ENCODE measurements at regions not wholly inside any gene's neighbourhood (a gene's known extent, or its start where the extent isn't known, plus 50 kb on each side); places are given as distances from the start of the nearest gene placed in this dataset.
"Not testable (repeated sequence)": the region's sequence is repeated elsewhere in the genome, so short reads cannot be mapped to it uniquely, and the experiment has no call there.

DNA sequence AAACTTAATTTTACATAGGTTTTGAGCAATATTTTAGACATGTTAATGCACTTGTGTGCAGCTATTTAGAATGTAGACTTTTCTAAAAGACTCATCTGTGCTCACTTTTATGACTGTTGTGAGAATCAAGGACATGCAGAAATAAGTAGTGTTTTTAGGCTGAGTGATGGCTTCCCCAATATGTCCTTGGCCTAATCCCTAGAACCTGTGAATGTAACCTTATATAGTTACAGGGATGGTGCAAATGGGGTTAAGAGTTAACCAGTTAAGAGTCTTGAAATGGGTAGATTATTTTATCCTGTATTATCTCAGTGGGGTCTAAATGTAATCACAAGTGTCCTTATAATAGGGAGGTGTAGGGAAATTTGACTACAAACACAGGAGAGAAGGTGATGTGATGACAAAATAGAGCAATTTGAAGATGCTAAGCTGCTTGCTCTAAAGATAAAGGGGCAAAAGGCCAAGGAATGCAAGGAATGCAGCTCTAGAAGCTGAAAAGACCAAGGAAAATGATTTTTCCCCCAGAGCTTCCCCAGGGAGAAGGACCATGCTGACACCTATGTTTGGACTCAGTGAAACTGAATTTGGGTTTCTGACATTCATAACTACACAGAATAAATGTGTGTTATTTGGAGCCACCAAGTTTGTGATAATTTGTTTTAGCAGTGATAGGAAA, 298.0 kb upstream of the PAPPA start:
- Histone ChIP-seq H4K20me1 (ENCODE audit: insufficient read depth, low read length) (no peaks in the 10 kb centered on the region), H3K4me3 (replicated peaks in 1 of 3; ENCODE audit: insufficient read depth in 1 of 3, low read depth in 2 of 3, low read length in 3 of 3) (no peak overlapping the region), H3K4me1 (ENCODE audit: insufficient read depth, low read length) (no peaks in the 10 kb centered on the region), H3K36me3 (replicated peaks in 1 of 2; ENCODE audit: control insufficient read depth in 1 of 2, insufficient read depth in 2 of 2, low read length in 2 of 2) (no peaks in the 10 kb centered on the region), H2AFZ (ENCODE audit: low read length) (no peak overlapping the region), H3K9ac (ENCODE audit: insufficient read depth, low read depth, low read length) (no peak overlapping the region), H3K79me2 (ENCODE audit: insufficient read depth, low read length) (no peaks in the 10 kb centered on the region), H3K4me2 (ENCODE audit: low read depth, low read length) (no peak overlapping the region), H3K9me3 (ENCODE audit: low read length) (no peaks in the 10 kb centered on the region), H3K27me3 (ENCODE audit: control insufficient read depth in 1 of 2, insufficient read depth in 2 of 2, low read length in 2 of 2) (no peaks in the 10 kb centered on the region), H3K27ac (ENCODE audit: extremely low read length, insufficient read depth, low read length) (no peak overlapping the region)
- intact Hi-C loops (cut with micrococcal nuclease; ENCODE audit: unreplicated experiment) (no loop called here), in situ Hi-C loops (cut with HindIII; ENCODE audit: extremely low pct_ligation_motif_present, low pct_unique_long_range_greater_than_20kb) (loop anchor here (25.0 kb wide), 1 partner anchor 93 kb away; no protein-coding TSS in a partner anchor)
- ATAC-seq = no peak
- FAIRE-seq = no peak
- no peak for TF ChIP-seq ZBTB7A (CRISPR knock-in tag; IDR thresholded peaks at IDR 0.05)
- no peak for TF ChIP-seq ZFX (CRISPR knock-in tag; IDR thresholded peaks at IDR 0.05; ENCODE audit: low read depth)
- no peak for TF ChIP-seq RBM39 (IDR thresholded peaks at IDR 0.05; ENCODE audit: low read depth, low read length, poor library complexity, severe bottlenecking)
- no peak for TF ChIP-seq KAT7 (CRISPR knock-in tag; IDR thresholded peaks at IDR 0.05; ENCODE audit: borderline replicate concordance)
- TF ChIP-seq POLR2A (IDR thresholded peaks at IDR 0.05; ENCODE audit: insufficient read depth in 1 of 2, low read depth in 2 of 2, low read length in 2 of 2) = no peak
- TF ChIP-seq EP300 (IDR thresholded peaks at IDR 0.05; ENCODE audit: low read depth in 2 of 2, low read length in 2 of 2) = no peak
- TF ChIP-seq EP300 (CRISPR knock-in tag; IDR thresholded peaks at IDR 0.05; ENCODE audit: borderline replicate concordance) = no peak
- TF ChIP-seq, protein P1, sequence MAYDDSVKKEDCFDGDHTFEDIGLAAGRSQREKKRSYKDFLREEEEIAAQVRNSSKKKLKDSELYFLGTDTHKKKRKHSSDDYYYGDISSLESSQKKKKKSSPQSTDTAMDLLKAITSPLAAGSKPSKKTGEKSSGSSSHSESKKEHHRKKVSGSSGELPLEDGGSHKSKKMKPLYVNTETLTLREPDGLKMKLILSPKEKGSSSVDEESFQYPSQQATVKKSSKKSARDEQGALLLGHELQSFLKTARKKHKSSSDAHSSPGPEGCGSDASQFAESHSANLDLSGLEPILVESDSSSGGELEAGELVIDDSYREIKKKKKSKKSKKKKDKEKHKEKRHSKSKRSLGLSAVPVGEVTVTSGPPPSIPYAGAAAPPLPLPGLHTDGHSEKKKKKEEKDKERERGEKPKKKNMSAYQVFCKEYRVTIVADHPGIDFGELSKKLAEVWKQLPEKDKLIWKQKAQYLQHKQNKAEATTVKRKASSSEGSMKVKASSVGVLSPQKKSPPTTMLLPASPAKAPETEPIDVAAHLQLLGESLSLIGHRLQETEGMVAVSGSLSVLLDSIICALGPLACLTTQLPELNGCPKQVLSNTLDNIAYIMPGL (CRISPR knock-in tag; IDR thresholded peaks at IDR 0.05; ENCODE audit: borderline replicate concordance in 1 of 2, low read depth in 1 of 2) = no peak
- TF ChIP-seq ZNF790 (CRISPR knock-in tag; IDR thresholded peaks at IDR 0.05; ENCODE audit: borderline replicate concordance) = no peak
- no peak for TF ChIP-seq ZSCAN21 (CRISPR knock-in tag; IDR thresholded peaks at IDR 0.05; ENCODE audit: borderline replicate concordance)
- TF ChIP-seq ZEB1 (IDR thresholded peaks at IDR 0.05; ENCODE audit: insufficient replicate concordance, low read depth) = no peak
- TF ChIP-seq ZNF788 (CRISPR knock-in tag; IDR thresholded peaks at IDR 0.05; ENCODE audit: borderline replicate concordance) = no peak
- no peak for TF ChIP-seq ASH2L (IDR thresholded peaks at IDR 0.05; ENCODE audit: insufficient read length, low read depth, low read length)
- TF ChIP-seq, protein P2, sequence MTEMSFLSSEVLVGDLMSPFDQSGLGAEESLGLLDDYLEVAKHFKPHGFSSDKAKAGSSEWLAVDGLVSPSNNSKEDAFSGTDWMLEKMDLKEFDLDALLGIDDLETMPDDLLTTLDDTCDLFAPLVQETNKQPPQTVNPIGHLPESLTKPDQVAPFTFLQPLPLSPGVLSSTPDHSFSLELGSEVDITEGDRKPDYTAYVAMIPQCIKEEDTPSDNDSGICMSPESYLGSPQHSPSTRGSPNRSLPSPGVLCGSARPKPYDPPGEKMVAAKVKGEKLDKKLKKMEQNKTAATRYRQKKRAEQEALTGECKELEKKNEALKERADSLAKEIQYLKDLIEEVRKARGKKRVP (CRISPR knock-in tag; IDR thresholded peaks at IDR 0.05) = no peak
- ChIA-PET POLR2A (no interaction called here), CTCF (ENCODE audit: low intra/inter-chr PET ratio, low total read pairs) (no interaction called here)
- no TSS peak for BruUV-seq (replicated peaks)
- DNase-seq (ENCODE audit: low spot score) = no peak

DNA sequence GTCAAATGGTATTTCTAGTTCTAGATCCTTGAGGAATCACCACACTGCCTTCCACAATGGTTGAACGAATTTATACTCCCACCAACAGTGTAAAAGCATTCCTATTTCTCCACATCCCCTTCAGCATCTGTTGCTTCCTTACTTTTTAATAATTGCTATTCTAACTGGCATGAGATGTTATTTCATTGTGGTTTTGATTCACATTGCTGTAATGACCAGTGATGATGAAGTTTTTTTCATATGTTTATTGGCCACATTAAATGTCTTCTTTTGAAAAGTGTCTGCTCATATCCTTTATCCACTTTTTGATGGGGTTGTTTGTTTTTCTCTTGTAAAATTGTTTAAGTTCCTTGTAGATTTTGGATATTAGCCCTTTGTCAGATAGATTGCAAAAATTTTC, 295.2 kb upstream of the PAPPA start:
- BruUV-seq (replicated peaks); H3K79me2 ChIP-seq (ENCODE audit: insufficient read depth, low read length); CTCF ChIA-PET (ENCODE audit: low intra/inter-chr PET ratio, low total read pairs); H4K20me1 ChIP-seq (ENCODE audit: insufficient read depth, low read length); H3K27me3 ChIP-seq (ENCODE audit: control insufficient read depth in 1 of 2, insufficient read depth in 2 of 2, low read length in 2 of 2); H3K27ac ChIP-seq (ENCODE audit: extremely low read length, insufficient read depth, low read length); H3K9ac ChIP-seq (ENCODE audit: insufficient read depth, low read depth, low read length); intact Hi-C loops (cut with micrococcal nuclease; ENCODE audit: unreplicated experiment); H3K4me1 ChIP-seq (ENCODE audit: insufficient read depth, low read length); ATAC-seq; POLR2A ChIA-PET; H2AFZ ChIP-seq (ENCODE audit: low read length); H3K4me3 ChIP-seq (replicated peaks in 1 of 3; ENCODE audit: insufficient read depth in 1 of 3, low read depth in 2 of 3, low read length in 3 of 3); H3K36me3 ChIP-seq (replicated peaks in 1 of 2; ENCODE audit: control insufficient read depth in 1 of 2, insufficient read depth in 2 of 2, low read length in 2 of 2); H3K4me2 ChIP-seq (ENCODE audit: low read depth, low read length); FAIRE-seq; H3K9me3 ChIP-seq (ENCODE audit: low read length); DNase-seq (ENCODE audit: low spot score): not testable (repeated sequence)
- WGBS (ENCODE audit: low lambda C conversion rate) = 0% methylated on average over 1 of the region's 1 CpG
- in situ Hi-C loops (cut with HindIII; ENCODE audit: extremely low pct_ligation_motif_present, low pct_unique_long_range_greater_than_20kb) = loop anchor here (25.0 kb wide), 1 partner anchor 96 kb away; no protein-coding TSS in a partner anchor
